RCC 7860 (cell line): ENCODE measurements at regions not wholly inside any gene's neighbourhood (a gene's known extent, or its start where the extent isn't known, plus 50 kb on each side); places are given as distances from the start of the nearest gene placed in this dataset.

Experiments
- DNase-seq: peaks from one replicate; pipeline ENCODE4 v3.0.0-alpha.2; 2015; ENCODE audit warnings: low spot score
- FAIRE-seq: peaks from 2 replicates; lab custom pipeline; 2012; peaks lifted over from hg19 to GRCh38; lab: Jason Lieb, UNC

DNA sequence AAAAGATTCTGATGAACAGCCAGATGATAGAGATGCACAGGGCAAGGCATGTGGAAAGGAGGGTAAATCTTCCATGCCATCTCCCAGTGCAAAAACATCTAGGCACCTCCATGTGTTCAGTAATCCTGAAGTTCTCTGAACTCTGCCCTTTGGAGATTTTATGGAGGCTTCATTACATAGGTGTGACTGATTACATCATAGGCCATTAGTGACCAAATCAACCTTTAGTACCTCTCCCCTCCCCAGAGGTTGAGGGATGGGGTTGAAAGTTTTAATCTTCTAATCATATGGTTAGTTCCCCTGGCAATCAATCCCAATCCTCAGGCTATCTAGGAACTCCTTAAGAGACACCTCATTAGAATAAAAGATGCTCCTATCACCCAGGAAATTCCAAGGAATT lies 2190.2 kb upstream of the PIK3C3 start:
- no peak for DNase-seq
- no peak for FAIRE-seq

DNA sequence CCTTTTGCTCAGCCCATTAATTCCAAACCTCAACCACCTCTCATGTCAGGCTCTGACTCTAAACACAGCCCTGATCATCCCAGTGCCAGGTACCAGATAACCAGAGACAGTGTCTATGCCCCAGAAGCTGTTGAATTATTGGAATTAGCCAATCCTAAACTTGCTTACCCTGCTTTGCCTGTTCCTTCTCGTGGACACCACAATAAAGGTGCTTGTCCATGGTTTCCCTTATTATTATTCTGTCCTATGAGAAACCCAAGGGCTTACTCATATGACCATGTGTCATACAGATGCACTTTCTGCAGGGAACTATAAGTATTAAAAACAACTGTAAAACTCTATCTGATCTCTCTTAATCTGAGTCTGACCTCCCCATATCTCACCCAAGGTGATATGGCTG lies 2193.8 kb upstream of the PIK3C3 start:
- DNase-seq (no peak), FAIRE-seq (no peak)

DNA sequence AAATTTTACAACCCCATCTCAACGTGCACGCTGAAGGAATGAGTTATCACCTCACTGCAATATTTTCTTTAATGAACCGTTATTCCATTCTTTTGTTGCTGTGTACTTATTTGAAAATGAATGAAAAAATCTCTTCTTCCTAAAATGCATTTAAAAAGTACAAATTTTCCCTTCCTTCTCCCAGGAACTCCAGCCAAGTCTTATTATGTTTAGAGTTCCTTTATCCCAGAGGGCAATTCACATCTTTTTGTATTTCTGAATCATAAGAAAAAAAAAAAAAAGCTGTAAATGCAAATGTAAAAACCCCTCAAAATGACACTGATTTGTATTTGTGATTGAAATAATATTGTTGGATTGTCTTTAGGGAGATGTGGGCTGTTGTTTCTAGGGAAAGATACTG lies 2194.3 kb upstream of the CELF4 start:
- FAIRE-seq (no peak), DNase-seq (no peak)

DNA sequence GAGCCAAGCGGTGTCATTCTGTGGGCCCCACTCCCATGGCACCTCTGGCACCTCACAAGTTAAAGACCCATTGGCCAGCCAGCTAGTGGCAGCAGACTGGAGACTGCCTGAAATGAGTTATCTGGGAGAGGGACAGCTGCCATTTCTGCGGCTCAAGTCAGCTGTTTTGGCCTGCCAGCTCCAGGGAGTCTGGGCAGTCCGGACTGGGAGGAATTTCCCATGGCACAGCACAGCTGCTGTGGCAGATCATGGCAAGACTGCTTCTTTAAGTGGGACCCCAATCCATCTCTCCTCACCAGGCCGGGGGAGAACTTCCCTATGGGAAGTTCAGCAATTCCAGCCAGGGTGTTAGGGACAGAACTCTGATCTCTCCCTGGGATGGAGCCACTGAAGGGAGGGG lies 2187.6 kb upstream of the CELF4 start:
- FAIRE-seq (no peak), DNase-seq (no peak)

DNA sequence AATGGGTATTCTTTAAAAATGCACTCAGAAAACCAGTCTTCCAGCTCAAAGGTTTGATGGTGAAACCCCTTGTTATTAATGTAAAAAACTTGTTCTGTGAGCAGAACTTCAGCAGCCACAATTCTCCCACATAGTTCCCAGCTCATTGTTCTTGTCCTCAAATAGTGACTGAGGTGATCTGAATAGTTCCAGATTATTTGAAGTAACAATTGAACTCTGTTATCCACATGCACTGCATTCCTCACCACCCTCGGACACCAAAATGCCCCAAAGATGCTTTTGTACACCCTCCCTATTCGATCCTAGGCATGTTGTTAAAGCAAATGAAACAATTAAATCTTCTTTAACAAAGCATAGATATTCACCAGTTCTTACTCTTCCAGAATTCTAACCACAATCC lies 2186.8 kb upstream of the CELF4 start:
- DNase-seq (no peak), FAIRE-seq (no peak)

DNA sequence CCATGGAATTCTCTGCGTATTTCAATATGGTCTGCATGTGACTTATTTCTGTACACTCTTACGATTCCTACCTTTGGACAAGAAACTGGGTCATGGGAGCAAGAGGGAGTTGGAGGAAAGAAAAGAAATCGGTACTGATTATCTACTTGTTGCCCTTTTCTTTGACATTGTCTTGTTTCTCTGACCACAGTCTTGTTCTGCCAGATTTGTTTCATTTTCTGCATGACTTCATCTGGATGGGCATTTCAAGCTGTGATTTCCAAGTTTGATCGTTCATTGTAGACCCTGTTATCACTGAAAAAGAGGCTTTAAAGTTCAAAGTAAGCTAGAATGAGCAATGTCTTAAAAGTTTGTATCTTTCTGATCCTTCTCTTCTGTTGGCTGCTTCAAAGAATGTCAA lies 2186.3 kb upstream of the CELF4 start:
- no peak for DNase-seq
- FAIRE-seq, result no peak

DNA sequence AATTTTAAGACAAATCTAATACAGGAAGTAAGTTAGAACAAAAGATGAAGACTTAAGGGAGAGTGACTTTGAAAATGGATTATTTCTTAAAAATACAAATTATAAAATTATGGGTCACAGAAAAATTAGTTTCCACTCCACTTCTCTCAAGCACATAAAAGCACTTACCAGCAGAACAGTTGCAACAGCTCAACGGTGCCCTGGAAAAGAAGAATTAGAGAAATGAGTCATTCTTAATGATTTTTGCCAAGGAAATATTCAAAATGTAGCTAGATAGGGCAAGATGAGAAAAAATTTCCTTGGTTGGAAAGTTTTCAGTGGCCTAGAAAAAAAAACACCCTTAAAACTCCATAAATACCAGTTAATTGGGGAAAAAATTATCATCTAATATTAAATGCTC lies 2185.6 kb upstream of the CELF4 start:
- no peak for DNase-seq
- no peak for FAIRE-seq

DNA sequence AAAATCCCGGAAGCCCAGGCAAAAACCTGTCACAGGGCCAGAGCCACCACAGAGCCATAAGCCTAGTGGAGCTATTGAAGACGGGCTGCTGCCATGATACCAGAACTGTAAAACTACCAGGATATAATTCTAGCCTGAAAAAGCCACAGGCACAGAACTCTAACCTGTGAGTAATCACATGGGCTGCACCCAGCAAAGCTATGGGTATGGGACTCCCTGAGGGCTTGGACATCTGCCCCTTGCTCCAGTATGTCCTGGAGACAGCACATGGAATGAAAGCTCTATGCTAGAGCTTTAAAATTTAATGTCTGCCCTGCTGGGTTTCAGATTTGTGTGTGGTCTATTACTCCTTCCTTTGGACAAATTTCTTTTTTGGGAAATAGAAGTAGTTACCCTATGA lies 2183.6 kb upstream of the CELF4 start:
- DNase-seq (no peak), FAIRE-seq (no peak)

DNA sequence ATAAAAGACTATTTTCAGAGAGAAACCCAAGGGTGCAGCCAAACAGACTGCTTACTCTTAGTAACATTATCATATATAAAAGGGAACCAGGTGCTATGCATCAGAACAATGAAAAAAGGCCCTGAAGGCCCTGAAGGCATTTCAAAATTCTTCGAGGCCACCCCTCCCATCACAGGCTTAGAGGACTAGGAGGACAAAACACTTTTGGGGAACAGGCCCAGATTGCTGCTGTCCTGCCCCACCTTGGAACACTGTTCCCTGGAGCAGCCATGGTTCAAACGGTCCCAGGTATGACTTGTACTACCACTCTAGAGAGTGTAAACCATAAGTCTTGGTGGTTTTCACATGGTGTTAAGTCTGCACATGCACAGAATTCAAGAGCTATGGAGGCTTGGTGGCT lies 2183.1 kb upstream of the CELF4 start:
- DNase-seq, result no peak
- FAIRE-seq, result no peak

DNA sequence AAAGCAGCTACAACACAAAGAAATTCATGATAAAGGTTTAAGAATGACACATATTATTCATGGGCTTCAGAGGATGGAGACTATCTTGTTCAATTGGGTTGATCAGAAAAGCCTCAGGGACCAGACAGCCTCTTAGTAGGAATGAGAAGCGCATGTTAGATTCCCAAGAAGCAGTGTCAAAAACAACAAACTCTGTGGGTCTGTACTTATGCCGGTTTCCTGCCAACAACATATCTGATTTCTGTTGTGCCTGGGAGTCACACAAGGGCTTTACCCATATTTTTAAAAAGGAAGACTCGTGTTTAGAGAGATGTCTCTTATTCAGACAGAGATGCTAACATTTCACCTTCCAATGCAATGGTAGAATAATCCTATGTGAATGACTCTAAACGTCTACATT lies 2180.6 kb upstream of the CELF4 start:
- FAIRE-seq, result no peak

DNA sequence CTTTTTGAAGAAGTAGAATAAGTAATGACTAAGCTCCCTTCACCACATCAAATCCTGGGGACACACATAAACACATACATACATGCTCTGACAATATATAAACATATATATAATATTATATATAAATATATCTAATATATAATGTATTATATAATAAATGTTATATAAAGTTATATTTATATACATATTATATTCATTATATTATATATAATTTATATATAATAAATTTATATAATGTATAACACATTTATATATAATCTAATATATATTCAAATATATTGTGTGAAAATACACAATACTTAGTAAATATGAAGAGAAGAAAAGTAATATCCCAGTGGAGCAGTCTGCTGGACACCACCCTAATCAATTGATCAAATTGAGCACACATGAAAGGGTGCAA lies 2177.9 kb upstream of the CELF4 start:
- DNase-seq (no peak), FAIRE-seq (peak; percentile 69)

More for the DNA sequence above, 2180.6 kb upstream of the CELF4 start:
- DNase-seq, result no peak

DNA sequence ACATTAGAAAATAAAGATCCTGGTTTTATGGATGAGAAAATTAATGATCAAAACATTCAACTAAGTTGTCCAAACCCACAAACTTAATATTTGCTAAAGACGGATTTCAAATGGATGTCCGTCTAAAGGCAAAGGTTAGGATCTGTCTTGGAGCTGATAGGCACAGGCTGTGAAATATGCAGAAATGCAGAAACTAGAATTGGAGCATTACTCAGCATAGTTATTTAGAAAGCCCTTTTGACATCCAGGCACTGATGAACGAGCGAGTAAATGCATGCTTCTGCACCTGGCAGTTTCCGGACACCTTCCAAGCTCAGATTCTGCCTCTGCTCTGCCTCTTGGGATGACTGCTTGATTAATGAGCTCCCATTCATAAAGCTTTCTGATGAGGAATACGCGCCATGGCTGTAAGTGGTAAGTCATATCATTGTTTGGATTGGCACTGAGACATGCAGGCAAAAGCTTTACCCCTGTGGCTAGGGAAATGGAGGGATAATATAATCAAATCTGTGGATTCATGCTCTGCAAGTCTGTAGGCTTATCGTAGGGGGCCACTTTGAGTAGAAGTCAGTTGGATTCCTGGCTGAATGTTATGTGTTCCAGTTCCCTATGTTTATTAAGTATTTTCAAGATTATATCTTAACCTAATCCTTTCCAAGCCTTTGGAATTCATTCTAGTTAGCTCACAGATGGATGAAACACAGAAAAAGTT lies 2176.3 kb upstream of the CELF4 start:
- no peak for DNase-seq
- no peak for FAIRE-seq

DNA sequence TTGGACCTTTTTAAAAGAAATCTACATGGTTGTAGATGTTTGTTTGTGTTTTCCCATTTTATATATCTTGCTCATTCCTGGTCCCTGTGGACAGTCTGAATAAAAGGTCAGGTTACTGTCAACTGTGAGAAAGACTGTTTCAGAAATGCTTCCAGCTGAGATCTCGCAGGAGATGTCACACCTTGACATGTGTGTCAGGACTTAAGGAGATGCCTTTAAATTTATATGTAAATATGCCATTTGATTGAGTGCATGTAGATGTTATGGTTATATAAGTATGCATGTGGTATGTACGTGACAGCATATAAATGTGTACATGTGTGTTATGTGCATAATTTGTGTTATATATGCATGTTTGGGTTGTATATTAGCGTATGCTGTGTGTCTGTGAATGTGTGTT lies 2172.3 kb upstream of the CELF4 start:
- FAIRE-seq, result no peak

DNA sequence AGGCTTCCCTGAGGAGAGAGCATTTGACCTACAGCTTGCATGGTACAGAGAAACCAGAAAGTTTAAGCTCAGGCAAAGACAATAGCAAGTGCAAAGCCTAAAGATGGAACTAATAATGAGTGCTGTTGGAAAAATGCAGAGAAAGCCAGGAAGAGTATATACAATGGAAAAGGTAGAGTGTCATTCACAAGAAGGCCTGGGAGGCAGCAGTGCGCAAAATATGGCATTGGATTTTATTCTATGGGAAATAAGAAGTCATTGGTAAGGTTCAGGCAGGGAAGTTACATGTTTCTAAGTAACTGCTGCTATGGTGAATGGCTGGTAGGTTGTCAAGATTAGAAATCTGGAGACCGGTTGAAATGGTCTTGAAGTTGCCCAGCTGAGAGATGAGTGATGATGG lies 2167.3 kb upstream of the CELF4 start:
- no peak for DNase-seq
- no peak for FAIRE-seq

More for the DNA sequence above, 2172.3 kb upstream of the CELF4 start:
- no peak for DNase-seq

DNA sequence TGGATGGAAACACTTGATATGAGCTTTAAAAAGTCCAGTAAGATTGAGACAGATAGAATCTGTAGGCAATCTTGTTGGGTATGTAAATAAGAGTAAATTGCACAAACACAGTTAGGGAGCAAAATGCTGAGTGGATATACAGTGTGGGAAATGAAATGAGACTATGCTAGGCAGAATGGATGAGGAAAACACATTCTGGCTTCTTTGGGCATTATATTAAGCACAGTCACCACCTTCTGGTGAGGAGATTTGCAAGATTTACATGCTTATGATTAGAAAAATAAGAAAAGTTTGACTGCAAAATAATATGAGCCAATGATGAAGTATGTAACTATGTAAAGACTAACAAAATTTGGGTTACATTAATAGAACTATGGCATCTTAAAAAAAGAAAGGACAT lies 2165.0 kb upstream of the CELF4 start:
- DNase-seq (no peak), FAIRE-seq (no peak)

DNA sequence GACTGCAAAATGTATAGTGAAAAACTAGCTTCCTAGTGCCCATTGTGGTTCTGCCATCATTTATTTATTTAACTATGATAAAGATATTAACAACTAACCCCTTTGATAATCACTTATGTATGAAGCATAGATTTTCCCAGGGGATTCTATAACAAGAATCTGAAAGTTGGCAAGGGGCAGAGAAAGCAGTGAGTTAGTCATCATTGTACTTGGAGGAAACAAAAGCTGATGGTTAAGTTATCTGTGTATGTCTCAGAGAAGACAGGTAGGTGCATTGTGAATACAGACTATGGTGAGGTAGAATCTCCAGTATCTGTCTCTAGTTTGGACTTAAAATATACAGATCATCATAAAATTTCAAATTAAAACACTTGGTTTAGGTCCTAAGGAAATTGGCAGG lies 2159.1 kb upstream of the CELF4 start:
- no peak for DNase-seq
- FAIRE-seq, result no peak

DNA sequence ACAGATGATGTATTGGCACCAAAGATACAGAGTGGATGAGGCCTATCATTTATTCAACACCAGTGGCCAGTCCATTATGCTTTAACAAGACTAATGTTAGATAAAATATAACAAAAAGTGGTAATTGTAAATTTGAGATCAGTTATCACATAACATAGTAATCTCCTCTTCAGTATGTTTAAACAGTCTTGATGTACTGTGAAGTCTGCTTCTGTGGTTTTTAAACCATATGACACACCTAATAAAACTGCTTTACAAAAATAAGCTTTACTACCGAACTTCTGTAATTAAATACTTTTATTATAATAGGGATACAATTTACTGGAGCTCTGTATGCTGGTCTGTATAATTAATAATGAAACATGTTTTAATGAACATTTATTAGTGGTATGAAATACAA lies 2156.1 kb upstream of the CELF4 start:
- no peak for FAIRE-seq
- DNase-seq, result no peak

DNA sequence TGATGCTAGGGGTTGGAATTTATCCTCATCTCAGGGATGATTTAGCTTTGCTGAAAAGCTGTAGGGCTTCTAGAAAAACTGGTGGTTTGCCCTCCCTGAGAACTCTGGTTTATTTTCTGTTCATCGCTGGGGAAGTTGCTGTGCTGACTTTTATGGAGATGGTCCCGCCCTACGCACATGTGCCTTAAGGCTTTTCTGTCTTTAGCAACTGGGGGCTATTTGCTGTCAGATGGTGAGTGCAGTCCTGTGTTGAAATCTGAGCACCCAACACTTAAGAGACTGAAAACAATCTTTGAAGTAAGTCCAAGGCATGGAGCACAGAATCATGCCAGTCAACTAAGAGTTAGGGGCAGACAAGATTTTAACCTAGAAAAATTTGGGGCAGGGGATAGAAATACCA lies 2148.4 kb upstream of the CELF4 start:
- FAIRE-seq (no peak), DNase-seq (no peak)

DNA sequence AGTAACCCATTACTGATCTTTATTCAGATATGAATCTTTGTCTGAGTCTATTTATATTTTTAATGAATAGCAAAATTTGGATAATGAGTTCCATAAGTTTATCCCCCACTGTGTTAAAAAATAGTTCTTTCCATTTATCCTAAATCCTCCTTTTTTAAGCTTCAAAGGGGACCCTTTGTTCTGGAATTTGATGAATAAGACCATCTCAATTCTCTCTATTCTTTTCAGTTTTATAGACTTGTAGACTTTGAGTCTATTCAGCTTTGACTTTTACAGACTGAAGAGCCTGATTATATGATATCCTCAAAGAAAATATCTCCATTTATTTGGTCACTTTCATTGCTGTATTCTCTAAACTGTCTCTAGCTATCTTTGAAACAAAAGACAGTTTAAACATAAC lies 2146.1 kb upstream of the CELF4 start:
- FAIRE-seq, result no peak

DNA sequence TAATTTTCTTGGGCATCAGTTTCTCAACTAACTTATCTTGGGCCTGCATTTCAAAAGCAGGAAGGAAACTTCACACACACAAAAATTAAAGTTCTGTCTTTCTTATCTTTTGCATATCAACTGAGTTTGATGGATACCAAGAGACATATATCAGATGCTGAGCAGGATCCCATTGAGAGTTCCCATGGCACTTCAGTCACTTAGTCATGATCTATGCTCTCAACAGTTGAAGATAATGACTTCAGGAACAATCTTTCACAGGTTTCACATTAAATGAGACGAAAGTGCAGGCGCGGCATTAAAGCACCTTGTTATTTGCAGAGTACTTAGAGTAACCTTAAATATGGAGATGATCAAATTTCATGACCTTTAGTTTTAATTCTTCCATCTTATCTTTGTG lies 2139.8 kb upstream of the CELF4 start:
- FAIRE-seq (no peak), DNase-seq (no peak)

More for the DNA sequence above, 2146.1 kb upstream of the CELF4 start:
- DNase-seq, result no peak

DNA sequence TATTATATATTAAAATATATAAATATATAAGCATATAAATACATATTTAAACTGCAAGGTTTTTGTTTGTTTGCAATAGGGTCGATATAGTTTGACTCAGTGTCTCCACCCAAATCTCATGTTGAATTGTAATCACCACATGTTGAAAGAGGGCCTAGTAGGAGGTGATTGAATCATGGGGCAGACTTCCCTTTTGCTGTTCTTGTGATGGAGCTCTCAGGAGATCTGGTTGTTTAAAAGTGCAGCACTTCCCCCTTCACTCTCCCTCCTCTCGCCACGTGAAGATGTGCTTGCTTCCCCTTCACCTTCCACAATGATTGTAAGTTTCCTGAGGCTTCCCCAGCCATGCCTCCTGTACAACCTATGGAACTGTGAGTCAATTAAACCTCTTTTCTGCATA lies 2137.3 kb upstream of the CELF4 start:
- DNase-seq, result no peak
- FAIRE-seq, result no peak

DNA sequence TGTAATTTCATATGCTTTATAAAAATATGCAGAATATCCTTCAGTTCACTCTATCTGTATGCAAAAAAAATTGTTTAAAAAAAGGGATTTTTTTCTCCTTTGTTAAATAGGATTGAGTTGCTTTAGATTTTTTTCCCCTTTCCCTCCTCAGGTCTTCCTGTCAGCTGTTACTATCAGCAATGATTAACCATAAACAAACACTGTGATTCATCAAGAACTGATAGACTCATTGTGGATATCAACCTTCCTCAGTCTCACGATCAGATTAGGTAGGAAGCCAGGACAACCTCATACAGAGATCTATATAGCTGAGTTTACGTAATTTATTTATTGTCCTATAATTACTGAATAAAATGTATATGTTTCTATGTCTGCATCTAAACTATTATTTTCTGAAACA lies 2136.2 kb upstream of the CELF4 start:
- FAIRE-seq (peak; percentile 66), DNase-seq (peak; percentile 48)

DNA sequence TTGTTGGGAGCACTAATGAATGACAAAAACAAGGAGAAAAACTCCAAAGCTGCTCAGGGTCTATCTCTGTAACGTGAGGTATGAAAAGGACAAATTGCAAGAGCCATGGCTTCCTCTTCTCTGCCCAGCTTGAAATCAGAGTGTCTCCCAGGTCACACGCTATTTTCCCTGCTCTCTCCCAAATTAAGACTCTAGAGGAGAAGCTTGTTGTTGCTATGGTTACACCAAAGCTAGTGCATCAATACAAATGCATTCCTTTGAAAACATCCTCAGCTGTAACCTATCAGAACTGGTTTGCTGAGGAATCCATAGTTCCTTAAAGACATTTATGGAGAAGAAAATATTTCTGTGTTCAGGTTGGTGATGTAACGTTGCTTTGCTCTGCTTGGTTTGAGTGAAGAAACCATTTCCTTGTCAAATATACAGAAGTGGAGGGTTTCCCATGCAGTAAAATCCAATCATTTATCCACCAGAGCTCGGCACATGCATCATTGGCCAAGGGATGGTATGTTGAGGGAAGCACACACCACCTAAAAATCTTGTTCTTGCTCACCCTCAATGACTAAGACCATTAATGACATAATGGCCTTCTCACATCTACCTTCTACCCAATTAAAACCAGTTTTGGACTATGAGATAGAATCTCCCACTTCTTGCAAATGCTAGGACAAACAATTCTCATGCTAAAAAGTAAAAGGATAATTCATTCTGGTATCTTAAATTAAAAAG lies 2135.6 kb upstream of the CELF4 start:
- DNase-seq (no peak), FAIRE-seq (no peak)
